ENCODE measurements at regions not wholly inside any gene's neighbourhood (a gene's known extent, or its start where the extent isn't known, plus 50 kb on each side); places are given as distances from the start of the nearest gene placed in this dataset.

- DNase-seq, result no peak
Observed at GRCh38 chr16:6247775-6248174, 1084.9 kb upstream of the RBFOX1 start.

DNA sequence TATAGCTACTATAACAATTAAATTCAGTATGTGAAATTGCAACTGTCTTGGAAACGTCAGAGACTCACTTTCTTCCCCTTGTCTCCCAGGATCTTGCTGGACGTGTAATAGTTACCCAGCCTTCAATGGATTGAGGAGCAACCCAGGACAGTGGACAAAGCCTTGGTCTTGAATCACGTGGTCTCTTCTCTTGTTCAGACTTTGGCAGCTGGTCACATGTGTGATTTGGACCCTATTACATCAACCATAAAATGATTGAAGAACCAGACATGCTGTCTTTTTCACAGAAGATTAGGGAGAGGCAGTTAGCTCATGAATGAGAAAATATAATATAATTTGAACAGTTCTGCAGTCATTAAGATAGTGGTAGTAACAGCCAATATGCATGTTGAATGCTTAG lies 1085.5 kb upstream of the RBFOX1 start:
- DNase-seq, result no peak

DNA sequence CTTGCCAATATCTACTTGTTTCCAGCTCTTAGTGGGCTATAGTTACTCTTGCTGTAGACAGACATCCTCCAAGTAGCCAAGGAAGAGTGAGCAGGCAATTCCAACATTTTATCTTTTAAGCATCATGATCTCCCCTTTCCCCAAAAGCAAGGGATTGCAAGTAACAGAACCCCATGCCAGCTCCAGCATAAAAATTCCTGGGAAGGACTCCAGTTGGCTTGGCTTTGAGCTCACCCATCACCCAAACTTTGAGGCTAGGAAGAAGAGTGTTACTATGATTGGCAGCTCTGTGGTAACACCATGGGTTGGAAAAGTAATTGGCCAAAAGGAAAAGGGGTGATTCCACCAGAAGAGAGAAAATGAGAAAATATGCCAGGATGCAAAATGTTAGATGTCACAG lies 1086.4 kb upstream of the RBFOX1 start:
- DNase-seq, result no peak

DNA sequence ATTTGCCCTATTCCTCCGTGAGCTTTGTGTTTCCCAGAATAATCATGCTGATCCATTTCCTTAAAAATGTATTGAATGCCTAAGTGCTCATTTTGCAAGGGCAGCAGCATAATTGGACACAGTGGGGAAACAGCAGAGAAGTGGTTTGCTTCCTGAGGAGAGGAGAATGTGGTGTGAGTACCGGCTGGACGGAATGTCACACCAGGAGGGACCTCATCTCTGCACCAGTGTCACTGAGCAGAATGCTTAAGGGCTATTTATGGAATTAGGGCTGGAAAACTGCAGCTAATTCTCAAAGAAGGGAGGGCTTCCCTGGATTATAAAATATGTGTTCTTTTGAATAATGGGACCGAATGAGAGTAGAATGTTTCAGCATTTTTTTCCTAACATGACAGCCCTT lies 1100.6 kb upstream of the RBFOX1 start:
- DNase-seq, result no peak

- no peak for DNase-seq
Observed at GRCh38 chr16:6231398-6231797, 1101.2 kb upstream of the RBFOX1 start.

- no peak for DNase-seq
Observed at GRCh38 chr16:6229186-6229585, 1103.5 kb upstream of the RBFOX1 start.

GRCh38 chr16:6218855-6219254 lies 1113.8 kb upstream of the RBFOX1 start:
- DNase-seq, result no peak

DNA sequence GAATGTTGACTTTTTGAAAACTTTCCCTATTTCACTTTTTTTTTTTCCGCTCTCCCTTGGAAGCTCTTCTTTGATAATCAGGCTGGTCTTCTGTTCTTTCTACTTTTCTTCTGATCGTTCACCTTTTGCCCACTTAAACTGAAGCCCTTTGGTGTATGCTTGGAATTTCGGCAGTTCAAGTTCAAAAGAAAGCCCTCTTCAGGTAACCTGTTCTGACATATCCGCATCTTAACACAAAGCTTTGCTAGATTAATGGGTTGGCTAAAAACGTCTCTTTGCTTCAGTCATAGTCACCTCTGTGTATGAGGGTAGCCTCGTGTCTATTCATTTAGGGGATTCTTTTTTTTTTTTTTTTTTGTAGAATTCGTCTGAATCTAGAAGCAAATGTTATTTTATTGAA lies 1115.8 kb upstream of the RBFOX1 start:
- no peak for DNase-seq

DNA sequence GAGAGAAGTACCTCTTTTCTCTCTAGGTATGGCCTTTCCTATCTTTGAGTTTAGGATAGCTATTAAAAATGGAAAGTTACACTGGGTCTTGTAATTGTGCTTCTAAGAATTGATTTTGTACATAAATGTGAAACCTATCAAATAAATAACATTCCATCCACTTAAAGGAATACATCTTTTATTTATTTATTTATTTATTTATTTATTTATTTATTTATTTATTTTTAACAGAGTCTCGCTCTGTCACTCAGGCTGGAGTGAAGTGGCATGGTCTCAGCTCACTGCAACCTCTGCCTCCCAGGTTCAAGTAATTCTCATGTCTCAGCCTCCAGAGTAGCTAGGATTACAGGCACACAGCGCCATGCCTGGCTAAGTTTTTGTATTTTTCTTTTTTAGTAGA lies 1114.0 kb upstream of the EEF2KMT start:
- DNase-seq, result no peak

DNA sequence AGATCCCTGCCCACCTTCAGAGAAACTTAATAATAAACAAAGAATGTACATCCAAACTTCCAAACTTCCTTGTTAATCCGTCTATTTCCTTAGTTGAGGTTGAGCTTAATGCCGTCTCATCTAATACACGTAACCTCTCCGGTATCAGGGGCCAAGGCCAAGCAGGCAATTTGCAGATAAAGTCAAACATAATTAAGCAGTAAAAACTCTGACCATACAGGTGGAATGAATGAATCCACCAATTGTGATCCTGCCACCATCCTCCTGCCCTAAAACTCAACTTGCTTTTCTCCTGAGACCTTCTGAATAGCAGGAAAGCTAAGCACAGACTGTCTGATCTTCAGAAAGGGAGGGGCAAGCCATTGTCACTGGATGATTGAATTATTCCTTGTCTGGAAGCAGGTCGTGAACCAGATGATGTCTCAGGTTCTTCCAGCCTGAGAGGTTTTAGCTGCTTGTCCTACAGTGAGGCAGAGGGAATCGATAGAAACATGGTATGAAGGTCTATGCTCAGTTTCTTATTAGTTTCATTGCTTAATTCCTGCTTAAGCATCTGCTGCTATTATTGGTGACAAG lies 1111.8 kb upstream of the EEF2KMT start:
- no peak for DNase-seq

DNA sequence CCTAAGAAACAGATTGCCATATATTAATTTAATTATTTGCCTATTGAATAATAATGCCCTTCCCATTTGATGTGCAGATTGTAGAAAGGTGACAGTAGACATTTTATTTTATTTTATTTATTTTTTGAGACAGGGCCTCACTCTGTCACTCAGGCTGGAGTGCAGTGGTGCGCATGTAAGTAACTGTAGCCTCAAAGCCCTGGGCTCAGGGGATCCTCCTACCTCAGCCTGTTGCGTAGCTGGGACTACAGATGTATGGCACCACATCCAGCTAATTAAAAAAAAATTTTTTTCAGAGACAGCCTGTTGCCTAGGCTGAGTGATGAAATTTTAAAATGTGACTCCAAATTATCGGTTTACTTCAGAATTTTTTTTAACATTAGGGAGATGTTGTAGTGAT lies 1110.0 kb upstream of the EEF2KMT start:
- DNase-seq, result no peak

GRCh38 chr16:6207124-6207523 lies 1109.5 kb upstream of the EEF2KMT start:
- no peak for DNase-seq

- no peak for DNase-seq
Observed at GRCh38 chr16:6206080-6206479, 1108.5 kb upstream of the EEF2KMT start.

DNA sequence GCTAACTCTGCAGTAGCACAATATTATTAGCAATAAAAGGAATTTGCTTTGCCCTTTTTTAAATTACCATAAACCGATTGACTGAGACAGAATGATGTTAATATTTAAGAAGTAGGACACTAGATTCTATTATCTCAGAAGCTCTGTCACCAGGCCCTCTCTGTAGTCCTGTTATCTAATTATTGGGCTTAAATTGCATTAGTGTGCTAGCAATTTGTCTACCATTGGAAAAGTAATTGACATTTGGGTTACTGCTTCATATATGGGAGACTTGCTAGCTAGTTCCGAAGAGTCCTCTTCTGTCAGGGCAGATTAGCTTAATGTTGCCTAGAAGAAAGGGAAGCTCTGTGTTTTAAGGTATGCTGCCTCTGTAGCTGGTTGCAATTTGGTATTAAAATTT lies 1107.3 kb upstream of the EEF2KMT start:
- DNase-seq, result no peak

GRCh38 chr16:6200861-6201260 lies 1103.3 kb upstream of the EEF2KMT start:
- DNase-seq, result no peak

GRCh38 chr16:6200271-6200670 lies 1102.7 kb upstream of the EEF2KMT start:
- no peak for DNase-seq

DNA sequence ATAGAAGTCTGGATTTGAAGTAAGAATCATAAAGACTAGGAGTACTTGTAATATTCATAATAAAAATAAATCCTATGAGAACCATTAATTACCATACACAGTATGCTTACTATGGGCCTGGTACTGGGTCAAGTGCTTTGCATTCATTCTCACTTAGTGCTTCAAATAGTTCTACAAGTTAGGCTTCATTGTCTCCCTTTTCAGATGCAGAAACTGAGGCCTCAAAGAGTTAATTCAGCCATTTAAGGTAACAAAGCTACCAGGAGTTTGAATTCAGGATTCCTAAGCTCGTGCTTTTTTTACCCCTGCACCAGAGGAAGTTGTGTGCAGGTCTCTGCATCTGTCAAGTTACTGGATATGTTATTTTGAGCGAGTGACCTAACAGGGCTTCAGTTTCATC lies 1098.4 kb upstream of the EEF2KMT start:
- no peak for DNase-seq

- peak; percentile 3 for DNase-seq
Observed at GRCh38 chr16:6193718-6194117, 1096.1 kb upstream of the EEF2KMT start.

DNA sequence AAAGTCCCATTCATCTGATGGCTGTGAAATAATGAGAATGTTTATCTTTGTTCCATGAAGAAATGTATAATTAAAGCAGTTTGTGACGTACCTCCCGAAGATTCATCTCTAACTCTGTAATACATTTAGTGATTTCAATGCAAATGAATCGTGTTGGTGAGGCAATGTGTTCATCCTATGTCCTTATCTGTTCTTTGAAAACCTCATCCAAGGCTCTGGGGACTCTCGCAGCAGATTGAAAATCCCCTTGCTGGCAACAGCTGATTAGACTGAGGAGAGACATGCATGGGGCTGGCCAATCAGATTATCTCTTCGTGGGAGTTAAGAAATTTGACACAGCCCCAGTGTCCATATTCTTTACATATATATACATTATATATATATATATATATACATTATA lies 1095.4 kb upstream of the EEF2KMT start:
- DNase-seq, result no peak

GRCh38 chr16:6192532-6192931 lies 1094.9 kb upstream of the EEF2KMT start:
- no peak for DNase-seq

DNA sequence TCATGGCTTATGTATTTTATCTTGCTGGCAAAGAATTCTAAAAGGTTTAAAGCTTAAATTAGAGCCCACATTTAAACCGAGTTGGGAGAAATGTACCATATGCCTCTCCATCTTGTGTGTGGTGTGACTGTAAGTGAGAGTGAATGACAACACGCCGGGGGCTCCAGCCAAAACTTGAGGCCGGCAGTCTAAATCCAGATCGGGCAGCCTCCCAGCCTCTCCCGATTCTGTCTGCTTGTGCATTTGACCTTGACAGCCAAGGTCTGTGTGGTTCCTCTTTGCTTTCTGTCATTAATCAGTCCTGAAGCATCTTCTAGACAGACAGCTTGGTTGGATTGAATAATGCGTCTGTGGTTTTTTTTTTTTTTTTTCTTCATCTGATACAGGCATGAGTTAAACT lies 1093.2 kb upstream of the EEF2KMT start:
- DNase-seq, result no peak

DNA sequence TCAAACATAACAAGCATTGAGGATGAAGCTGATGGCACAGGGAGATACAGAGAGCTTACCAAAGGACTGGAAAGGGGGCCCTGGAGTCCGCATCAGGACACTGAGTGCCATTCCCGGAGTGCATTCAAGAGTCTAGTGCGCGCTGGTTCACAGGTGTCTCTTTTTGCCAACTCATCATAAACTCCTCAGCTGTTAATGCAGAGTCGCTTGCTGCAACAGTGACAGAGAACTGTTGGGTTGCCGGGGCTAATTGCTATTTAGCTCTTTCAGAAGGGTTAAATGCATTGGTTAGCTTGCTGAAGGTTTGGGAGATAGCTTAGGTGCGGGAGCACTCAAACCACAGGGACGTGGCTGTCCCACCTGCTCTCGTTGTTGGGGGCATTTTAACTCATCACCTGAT lies 1091.6 kb upstream of the EEF2KMT start:
- DNase-seq, result no peak

GRCh38 chr16:6177616-6178180 lies 1080.1 kb upstream of the EEF2KMT start:
- no peak for DNase-seq

DNA sequence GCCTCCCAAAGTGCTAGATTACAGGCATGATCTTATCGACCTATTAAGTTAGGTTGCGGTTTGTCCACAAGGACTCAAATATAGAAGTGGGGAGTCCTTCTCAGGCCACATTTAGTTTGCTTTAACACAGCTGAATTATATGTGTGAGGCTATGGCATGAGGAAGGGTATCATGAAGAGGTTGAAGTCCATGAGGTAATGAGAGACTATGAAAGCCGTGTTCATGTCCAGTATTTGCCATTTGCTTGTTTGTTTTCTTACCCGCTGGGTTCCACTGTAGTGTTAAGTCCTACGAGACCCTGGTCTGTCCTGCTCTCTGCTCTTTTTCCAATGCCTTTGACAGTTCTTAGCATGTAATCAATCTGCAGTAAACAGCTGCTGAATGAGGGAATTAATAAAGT lies 1072.4 kb upstream of the EEF2KMT start:
- DNase-seq, result no peak

- DNase-seq, result no peak
Observed at GRCh38 chr16:6165330-6165979, 1067.9 kb upstream of the EEF2KMT start.
